BLaER1 treated with 17β-estradiol and CSF1 and Interleukin-3, amounts not matched to agents 10 nM and 100 nM (cell line): ENCODE measurements at regions not wholly inside any gene's neighbourhood (a gene's known extent, or its start where the extent isn't known, plus 50 kb on each side); places are given as distances from the start of the nearest gene placed in this dataset.
A peak's percentile ranks its signal among the peaks of the same experiment; 100 is the strongest.

Experiments
- H3K27ac ChIP-seq, 11 experiments: shearing (Covaris generic); formaldehyde crosslinking; 2 replicates each; pipeline ENCODE4 v1.8.1; 2022
- H3K27me3 ChIP-seq, 11 experiments: shearing (Covaris generic); formaldehyde crosslinking; 2 replicates each; pipeline ENCODE4 v1.8.1; 2022
- H3K36me3 ChIP-seq, 11 experiments: shearing (Covaris generic); formaldehyde crosslinking; 2 replicates each; pipeline ENCODE4 v1.8.1; 2022
- H3K4me1 ChIP-seq, 10 experiments: shearing (Covaris generic); formaldehyde crosslinking; 2 replicates each; pipeline ENCODE4 v1.8.1; 2022
- H3K4me2 ChIP-seq, 11 experiments: shearing (Covaris generic); formaldehyde crosslinking; 2 replicates each; pipeline ENCODE4 v1.8.1; 2022
- H3K4me3 ChIP-seq, 10 experiments: shearing (Covaris generic); formaldehyde crosslinking; 2 replicates each; pipeline ENCODE4 v1.8.1; 2022
- H3K9ac ChIP-seq, 11 experiments: shearing (Covaris generic); formaldehyde crosslinking; 2 replicates each; pipeline ENCODE4 v1.8.1; 2022
- H3K9me3 ChIP-seq, 11 experiments: shearing (Covaris generic); formaldehyde crosslinking; replicated peaks in 1 of 11; 2 replicates each; pipeline ENCODE4 v1.8.1; 2022
- H4K20me1 ChIP-seq, 11 experiments: shearing (Covaris generic); formaldehyde crosslinking; 2 replicates each; pipeline ENCODE4 v1.8.1; 2022
- Cebpa-rat ChIP-seq, 11 experiments: shearing (Covaris generic); IDR thresholded peaks; 2 replicates each; pipeline ENCODE4 v1.8.1; 2022

DNA sequence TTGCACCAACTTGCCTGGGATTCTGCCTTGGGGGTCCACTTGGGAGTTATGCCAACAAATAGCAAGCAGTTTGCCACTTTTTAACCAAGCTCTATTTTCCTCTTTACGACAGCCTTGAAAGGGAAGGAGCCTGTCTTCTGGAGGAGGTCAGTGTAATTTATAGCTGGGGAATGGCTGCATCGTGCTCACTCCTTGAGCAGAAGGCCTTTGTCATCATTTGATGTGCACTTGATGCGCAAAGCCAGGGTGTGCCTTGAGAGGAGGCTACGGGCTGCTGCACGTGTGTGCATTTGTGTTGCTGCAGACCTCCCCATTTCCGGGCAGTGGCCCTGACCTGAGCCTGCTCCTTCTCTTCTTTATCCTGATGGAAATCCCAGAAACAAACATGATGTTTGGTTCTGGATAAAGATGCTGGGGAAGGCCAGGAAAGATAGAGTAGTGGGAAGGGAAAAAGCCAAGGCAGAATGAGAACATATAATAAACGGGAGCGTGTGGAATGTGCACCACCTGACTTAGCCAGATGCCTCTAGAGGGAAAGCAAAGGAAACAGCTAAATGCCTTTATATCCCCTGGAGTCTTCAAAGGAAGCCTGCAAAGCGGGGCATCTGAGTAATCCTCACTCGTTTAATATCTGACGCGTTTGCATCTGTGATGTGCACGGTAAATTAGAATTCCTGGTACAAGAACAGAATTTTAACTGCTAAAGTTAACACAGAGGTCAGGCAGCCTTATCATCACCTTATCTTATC is 68.3 kb upstream of the ZNF521 start:
- no peaks in the 10 kb centered on the region for H3K9me3 ChIP-seq
- no peak overlapping the region for H3K4me3 ChIP-seq
- H4K20me1 ChIP-seq = no peaks in the 10 kb centered on the region
- peaks cover 0 to 28% (median 14%) of the 10 kb centered on the region in 10 experiments; a peak in 14 of 20 replicates for H3K4me1 ChIP-seq
- TF ChIP-seq Cebpa-rat (IDR thresholded peaks at IDR 0.05) = no peak
- H3K36me3 ChIP-seq = no peaks in the 10 kb centered on the region
- no peak overlapping the region for H3K27ac ChIP-seq
- no peaks in the 10 kb centered on the region for H3K27me3 ChIP-seq
- peak overlapping the region in 8 of 11 experiments; percentile 29 to 75 (median 65); a peak in 16 of 22 replicates for H3K4me2 ChIP-seq
- H3K9ac ChIP-seq = no peak overlapping the region

DNA sequence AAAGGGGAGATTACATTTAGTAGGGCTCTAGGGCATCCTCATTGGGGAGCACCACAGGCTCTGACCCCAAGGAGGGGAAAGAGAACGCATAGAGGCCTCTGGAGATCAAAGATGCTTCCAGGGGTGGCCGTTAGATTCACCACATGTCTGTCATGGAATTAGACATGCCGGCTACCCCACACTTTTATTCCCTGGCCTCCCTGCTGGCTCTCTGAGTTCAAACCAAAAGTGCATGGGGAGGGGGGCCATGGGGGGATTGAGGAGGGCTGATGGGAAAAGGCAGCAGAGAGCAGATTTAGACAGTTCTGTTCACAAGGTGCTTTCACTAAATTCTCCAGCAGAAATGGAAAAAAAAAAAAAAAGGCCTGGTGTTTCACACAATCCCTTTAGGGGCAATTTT is 64.4 kb upstream of the ZNF521 start:
- Histone ChIP-seq H3K27me3 (no peaks in the 10 kb centered on the region), H3K9me3 (no peaks in the 10 kb centered on the region), H3K4me1 (peaks cover 0 to 28% (median 14%) of the 10 kb centered on the region in 10 experiments; a peak in 14 of 20 replicates), H3K9ac (no peak overlapping the region), H4K20me1 (no peaks in the 10 kb centered on the region), H3K4me2 (no peak overlapping the region), H3K27ac (no peak overlapping the region), H3K36me3 (no peaks in the 10 kb centered on the region), H3K4me3 (no peak overlapping the region)
- no peak for TF ChIP-seq Cebpa-rat (IDR thresholded peaks at IDR 0.05)

DNA sequence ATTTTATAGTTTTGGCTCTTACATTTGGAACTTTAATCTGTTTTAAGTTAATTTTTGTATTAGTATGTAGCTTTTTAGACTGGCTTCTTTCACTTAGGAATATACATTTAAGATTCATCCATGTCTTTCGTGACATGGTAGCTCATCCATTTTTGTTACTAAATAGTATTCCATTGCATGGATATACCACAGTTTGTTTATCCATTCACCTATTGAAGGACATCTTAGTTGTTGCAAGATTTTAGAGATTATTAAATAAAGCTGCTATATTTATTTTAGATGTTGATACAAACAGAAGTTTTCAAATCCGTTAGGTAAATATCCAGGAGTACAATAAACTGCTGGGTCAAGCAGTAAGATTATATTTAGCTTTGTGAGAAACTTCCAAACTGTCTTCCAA is 58.0 kb upstream of the ZNF521 start:
- Histone ChIP-seq H3K27ac (no peak overlapping the region), H3K4me2 (no peak overlapping the region), H3K27me3 (no peaks in the 10 kb centered on the region), H3K9me3 (peaks cover 0 to 6% (median 0%) of the 10 kb centered on the region in 11 experiments; a peak in 2 of 22 replicates), H4K20me1 (no peaks in the 10 kb centered on the region), H3K4me1 (no peaks in the 10 kb centered on the region), H3K36me3 (no peaks in the 10 kb centered on the region), H3K9ac (no peak overlapping the region), H3K4me3 (no peak overlapping the region)
- TF ChIP-seq Cebpa-rat (IDR thresholded peaks at IDR 0.05) = no peak

DNA sequence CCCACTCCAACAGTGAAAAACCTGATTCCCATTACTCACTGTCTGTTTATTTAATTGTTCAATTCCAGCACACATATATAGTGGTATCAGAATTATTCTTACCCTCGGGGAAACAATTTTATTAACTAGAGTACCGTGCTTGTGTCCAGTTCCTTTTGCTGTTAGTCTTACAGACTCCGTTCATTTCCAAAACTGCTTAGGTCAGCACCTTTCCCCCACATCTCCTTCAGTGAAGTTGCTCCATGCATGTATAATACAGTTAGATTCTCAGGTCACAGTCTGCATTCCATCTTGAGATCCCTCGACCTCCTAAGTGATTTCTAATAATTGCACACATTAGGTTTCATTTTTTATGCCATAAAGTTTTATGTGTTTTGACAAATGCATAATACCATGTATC is 56.3 kb upstream of the ZNF521 start:
- no peak overlapping the region for H3K9ac ChIP-seq
- no peak overlapping the region for H3K27ac ChIP-seq
- H3K27me3 ChIP-seq = no peaks in the 10 kb centered on the region
- no peak overlapping the region for H3K4me3 ChIP-seq
- peaks cover 0 to 6% (median 0%) of the 10 kb centered on the region in 11 experiments; a peak in 2 of 22 replicates for H3K9me3 ChIP-seq
- TF ChIP-seq Cebpa-rat (IDR thresholded peaks at IDR 0.05) = no peak
- no peak overlapping the region for H3K4me2 ChIP-seq
- H4K20me1 ChIP-seq = no peaks in the 10 kb centered on the region
- H3K4me1 ChIP-seq = no peaks in the 10 kb centered on the region
- no peaks in the 10 kb centered on the region for H3K36me3 ChIP-seq
